ENCODE measurements at regions not wholly inside any gene's neighbourhood (a gene's known extent, or its start where the extent isn't known, plus 50 kb on each side); places are given as distances from the start of the nearest gene placed in this dataset.

DNA sequence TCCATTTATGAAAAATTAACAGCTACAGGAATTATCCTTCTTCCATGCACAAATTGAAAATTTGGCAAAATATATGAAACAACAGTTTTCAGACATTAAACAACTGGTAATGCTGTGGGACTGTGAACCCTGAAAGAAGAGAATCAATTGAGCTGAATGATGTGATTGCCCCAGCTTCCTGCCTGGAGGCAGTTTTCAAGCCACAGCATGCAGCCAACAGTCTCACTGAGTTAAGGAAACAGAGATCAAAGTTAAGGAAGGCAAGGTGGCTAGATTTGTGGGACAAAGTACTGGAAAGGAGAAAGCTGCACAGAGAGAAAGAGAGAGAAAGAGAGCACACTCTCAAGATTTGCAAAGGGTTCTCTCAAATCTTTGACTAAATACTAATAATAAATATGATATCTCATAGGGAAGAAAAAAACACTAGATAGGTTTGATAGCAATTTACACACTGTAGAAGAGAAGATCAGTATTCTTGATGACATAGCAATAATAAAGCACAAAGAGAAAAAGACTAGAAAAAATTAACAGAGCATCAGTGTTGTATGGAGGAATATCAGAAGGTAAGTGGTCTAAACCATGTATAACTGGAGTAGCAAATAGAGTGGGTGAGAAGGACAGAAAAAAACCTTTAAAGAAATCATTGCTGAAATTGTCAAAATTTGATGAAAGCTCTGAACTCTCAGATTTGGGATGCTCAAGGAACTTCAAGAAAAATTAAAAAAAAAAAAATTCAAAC is 70.1 kb upstream of the CNKSR3 start:
- dilution Hi-C loops (cut with MboI; ENCODE audit: extremely low pct_ligation_motif_present, low sequenced_read_pairs): no loop called here
- no peak overlapping the region for H3K4me3 ChIP-seq (ENCODE audit: control insufficient read depth in 2 of 3, extremely low read depth in 1 of 3, insufficient read depth in 2 of 3, low read depth in 1 of 3, low read length in 3 of 3)
- H3K79me2 ChIP-seq (ENCODE audit: control insufficient read depth, insufficient read depth, low read length): no peaks in the 10 kb centered on the region
- no peaks in the 10 kb centered on the region for H4K20me1 ChIP-seq (ENCODE audit: control insufficient read depth, extremely low read depth, insufficient read depth, low read length)
- H3K4me1 ChIP-seq (ENCODE audit: control insufficient read depth, extremely low read depth, insufficient read depth, low read length): peaks cover 14% of the 10 kb centered on the region
- FAIRE-seq (peak; percentile 73), DNase-seq (ENCODE audit: low read depth, low spot score) (no peak)
- H3K9ac ChIP-seq (ENCODE audit: control insufficient read depth, extremely low read depth, insufficient read depth, low read length): no peak overlapping the region
- no peaks in the 10 kb centered on the region for H3K27me3 ChIP-seq (ENCODE audit: control insufficient read depth, extremely low read depth, insufficient read depth, low read length)
- H3K9me3 ChIP-seq (ENCODE audit: control insufficient read depth, low read depth, low read length): no peaks in the 10 kb centered on the region
- no peak overlapping the region for H3K27ac ChIP-seq (ENCODE audit: control insufficient read depth, insufficient read depth, low read length)
- no peaks in the 10 kb centered on the region for H3K9me1 ChIP-seq (ENCODE audit: control insufficient read depth, extremely low read depth, insufficient read depth, low read length)
- no peak overlapping the region for H2AFZ ChIP-seq (ENCODE audit: control insufficient read depth, low read length)
- H3K4me2 ChIP-seq (ENCODE audit: control insufficient read depth, extremely low read depth, insufficient read depth, low read depth, low read length): no peak overlapping the region
- TF ChIP-seq, protein P1, sequence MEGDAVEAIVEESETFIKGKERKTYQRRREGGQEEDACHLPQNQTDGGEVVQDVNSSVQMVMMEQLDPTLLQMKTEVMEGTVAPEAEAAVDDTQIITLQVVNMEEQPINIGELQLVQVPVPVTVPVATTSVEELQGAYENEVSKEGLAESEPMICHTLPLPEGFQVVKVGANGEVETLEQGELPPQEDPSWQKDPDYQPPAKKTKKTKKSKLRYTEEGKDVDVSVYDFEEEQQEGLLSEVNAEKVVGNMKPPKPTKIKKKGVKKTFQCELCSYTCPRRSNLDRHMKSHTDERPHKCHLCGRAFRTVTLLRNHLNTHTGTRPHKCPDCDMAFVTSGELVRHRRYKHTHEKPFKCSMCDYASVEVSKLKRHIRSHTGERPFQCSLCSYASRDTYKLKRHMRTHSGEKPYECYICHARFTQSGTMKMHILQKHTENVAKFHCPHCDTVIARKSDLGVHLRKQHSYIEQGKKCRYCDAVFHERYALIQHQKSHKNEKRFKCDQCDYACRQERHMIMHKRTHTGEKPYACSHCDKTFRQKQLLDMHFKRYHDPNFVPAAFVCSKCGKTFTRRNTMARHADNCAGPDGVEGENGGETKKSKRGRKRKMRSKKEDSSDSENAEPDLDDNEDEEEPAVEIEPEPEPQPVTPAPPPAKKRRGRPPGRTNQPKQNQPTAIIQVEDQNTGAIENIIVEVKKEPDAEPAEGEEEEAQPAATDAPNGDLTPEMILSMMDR (optimal IDR thresholded peaks at IDR 0.05 in 1 of 3, IDR thresholded peaks at IDR 0.05 in 1 of 3, conservative IDR thresholded peaks at IDR 0.05 in 1 of 3; ENCODE audit: extremely low read depth in 1 of 3, insufficient read depth in 2 of 3, low read length in 3 of 3): no peak
- TF ChIP-seq EZH2 (IDR thresholded peaks at IDR 0.05; ENCODE audit: low read length): no peak
- H3K36me3 ChIP-seq (ENCODE audit: control insufficient read depth in 2 of 2, extremely low read depth in 1 of 2, insufficient read depth in 2 of 2, low read length in 2 of 2): no peaks in the 10 kb centered on the region

- dilution Hi-C loops (cut with MboI; ENCODE audit: extremely low pct_ligation_motif_present, low sequenced_read_pairs): no loop called here
- H3K9me1 ChIP-seq (ENCODE audit: control insufficient read depth, extremely low read depth, insufficient read depth, low read length): no peaks in the 10 kb centered on the region
- no peaks in the 10 kb centered on the region for H3K9me3 ChIP-seq (ENCODE audit: control insufficient read depth, low read depth, low read length)
- H3K9ac ChIP-seq (ENCODE audit: control insufficient read depth, extremely low read depth, insufficient read depth, low read length): no peak overlapping the region
- no peak overlapping the region for H2AFZ ChIP-seq (ENCODE audit: control insufficient read depth, low read length)
- TF ChIP-seq EZH2 (IDR thresholded peaks at IDR 0.05; ENCODE audit: low read length): no peak
- TF ChIP-seq, protein P1 (optimal IDR thresholded peaks at IDR 0.05 in 1 of 3, IDR thresholded peaks at IDR 0.05 in 1 of 3, conservative IDR thresholded peaks at IDR 0.05 in 1 of 3; ENCODE audit: extremely low read depth in 1 of 3, insufficient read depth in 2 of 3, low read length in 3 of 3): no peak
- H3K79me2 ChIP-seq (ENCODE audit: control insufficient read depth, insufficient read depth, low read length): no peaks in the 10 kb centered on the region
- no peaks in the 10 kb centered on the region for H3K27me3 ChIP-seq (ENCODE audit: control insufficient read depth, extremely low read depth, insufficient read depth, low read length)
- no peak overlapping the region for H3K27ac ChIP-seq (ENCODE audit: control insufficient read depth, insufficient read depth, low read length)
- H4K20me1 ChIP-seq (ENCODE audit: control insufficient read depth, extremely low read depth, insufficient read depth, low read length): no peaks in the 10 kb centered on the region
- H3K4me3 ChIP-seq (ENCODE audit: control insufficient read depth in 2 of 3, extremely low read depth in 1 of 3, insufficient read depth in 2 of 3, low read depth in 1 of 3, low read length in 3 of 3): no peak overlapping the region
- FAIRE-seq (no peak), DNase-seq (ENCODE audit: low read depth, low spot score) (no peak)
- H3K4me1 ChIP-seq (ENCODE audit: control insufficient read depth, extremely low read depth, insufficient read depth, low read length): peaks cover 14% of the 10 kb centered on the region
- no peaks in the 10 kb centered on the region for H3K36me3 ChIP-seq (ENCODE audit: control insufficient read depth in 2 of 2, extremely low read depth in 1 of 2, insufficient read depth in 2 of 2, low read length in 2 of 2)
- H3K4me2 ChIP-seq (ENCODE audit: control insufficient read depth, extremely low read depth, insufficient read depth, low read depth, low read length): no peak overlapping the region
Observed at GRCh38 chr6:154582696-154583095, 72.2 kb upstream of the CNKSR3 start.
